Uterus (tissue), 2 donors: ENCODE measurements at regions not wholly inside any gene's neighbourhood (a gene's known extent, or its start where the extent isn't known, plus 50 kb on each side); places are given as distances from the start of the nearest gene placed in this dataset.

Experiments used
- POLR2A ChIP-seq, 2 donors: fragments of 450-650 bp; IDR thresholded peaks; one replicate each; pipeline ENCODE4 v1.6.1; 2016; ENCODE audit warnings: antibody characterized with exemption in 2 of 2, mild to moderate bottlenecking in 1 of 2, moderate library complexity in 1 of 2
- TF ChIP-seq, protein P1 (sequence below), 4 experiments: fragments of 200-600 bp in 2 of 4; fragments of 450-650 bp in 2 of 4; sonication (generic) in 2 of 4; IDR thresholded peaks; one replicate each; pipeline ENCODE4 v1.5.1; 2016 to 2019; ENCODE audit warnings: antibody characterized with exemption in 4 of 4, mild to moderate bottlenecking in 2 of 4, moderate library complexity in 1 of 4

GRCh38 chr2:66901344-66901743 is 466.4 kb downstream of the MEIS1 start:
- TF ChIP-seq, protein P1, sequence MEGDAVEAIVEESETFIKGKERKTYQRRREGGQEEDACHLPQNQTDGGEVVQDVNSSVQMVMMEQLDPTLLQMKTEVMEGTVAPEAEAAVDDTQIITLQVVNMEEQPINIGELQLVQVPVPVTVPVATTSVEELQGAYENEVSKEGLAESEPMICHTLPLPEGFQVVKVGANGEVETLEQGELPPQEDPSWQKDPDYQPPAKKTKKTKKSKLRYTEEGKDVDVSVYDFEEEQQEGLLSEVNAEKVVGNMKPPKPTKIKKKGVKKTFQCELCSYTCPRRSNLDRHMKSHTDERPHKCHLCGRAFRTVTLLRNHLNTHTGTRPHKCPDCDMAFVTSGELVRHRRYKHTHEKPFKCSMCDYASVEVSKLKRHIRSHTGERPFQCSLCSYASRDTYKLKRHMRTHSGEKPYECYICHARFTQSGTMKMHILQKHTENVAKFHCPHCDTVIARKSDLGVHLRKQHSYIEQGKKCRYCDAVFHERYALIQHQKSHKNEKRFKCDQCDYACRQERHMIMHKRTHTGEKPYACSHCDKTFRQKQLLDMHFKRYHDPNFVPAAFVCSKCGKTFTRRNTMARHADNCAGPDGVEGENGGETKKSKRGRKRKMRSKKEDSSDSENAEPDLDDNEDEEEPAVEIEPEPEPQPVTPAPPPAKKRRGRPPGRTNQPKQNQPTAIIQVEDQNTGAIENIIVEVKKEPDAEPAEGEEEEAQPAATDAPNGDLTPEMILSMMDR (IDR thresholded peaks at IDR 0.05) = no peak
- TF ChIP-seq POLR2A (IDR thresholded peaks at IDR 0.05) = no peak
